ENCODE measurements at regions not wholly inside any gene's neighbourhood (a gene's known extent, or its start where the extent isn't known, plus 50 kb on each side); places are given as distances from the start of the nearest gene placed in this dataset.
"Not testable (repeated sequence)": the region's sequence is repeated elsewhere in the genome, so short reads cannot be mapped to it uniquely, and the experiment has no call there.

DNA sequence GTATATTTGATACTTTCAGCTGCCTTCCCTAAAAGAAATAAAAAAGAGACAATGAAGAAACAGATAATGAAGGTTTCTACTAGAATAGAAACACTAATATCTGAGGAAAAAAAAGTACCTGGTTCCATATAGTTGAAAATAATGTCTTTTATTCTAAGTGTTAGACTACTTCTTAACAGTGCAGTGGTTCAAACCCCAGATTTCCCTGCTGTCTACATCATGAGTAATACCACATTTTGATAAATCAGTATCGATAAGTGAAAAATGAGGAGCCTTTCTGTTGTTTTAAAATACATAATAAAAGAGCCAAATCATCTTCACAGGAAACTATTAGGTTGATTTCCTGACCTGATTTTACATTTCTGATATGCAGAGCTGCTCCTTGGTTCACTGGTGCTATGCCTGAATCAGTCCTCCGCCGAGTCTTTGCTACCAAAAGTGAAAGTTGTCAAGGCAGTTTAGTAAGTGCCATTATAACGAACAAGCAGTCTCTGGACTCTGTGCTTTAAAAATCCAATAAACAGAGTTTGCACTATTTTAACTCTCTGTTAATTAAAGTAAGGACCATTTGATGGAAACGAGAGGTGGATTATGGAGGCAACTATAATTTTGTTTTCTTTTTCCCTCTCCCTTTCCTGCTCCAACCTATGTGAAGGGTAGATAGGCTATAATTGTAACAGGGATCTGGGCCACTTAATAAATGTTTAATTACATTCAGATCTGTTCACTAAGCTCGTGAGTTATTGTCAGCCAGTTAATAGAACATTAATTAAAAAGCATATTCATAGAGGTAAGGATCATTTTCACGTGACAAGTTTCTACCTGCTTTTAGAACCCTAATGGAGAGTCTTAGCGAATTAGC, 724.5 kb upstream of the RAG2 start:
- no peak for DNase-seq (ENCODE audit: low spot score)

DNA sequence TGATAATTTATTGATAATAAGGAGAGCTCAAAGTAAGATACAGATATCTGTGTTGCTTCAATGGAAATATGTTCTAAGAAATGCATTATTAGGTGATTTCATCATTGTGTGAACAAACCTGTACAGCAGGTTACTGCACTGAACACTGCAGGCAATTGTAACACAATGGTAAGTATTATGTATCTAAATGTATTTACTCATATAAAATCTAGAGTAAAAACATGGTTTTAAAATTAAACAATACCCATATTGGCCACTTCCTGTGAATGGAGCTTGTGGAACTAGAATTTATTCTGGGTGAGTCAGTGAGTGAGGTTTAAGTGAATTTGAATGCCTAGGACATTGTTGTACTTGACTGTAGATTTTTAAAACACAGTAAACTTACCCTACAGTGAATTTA, 722.9 kb upstream of the RAG2 start:
- DNase-seq (ENCODE audit: low spot score), result no peak

DNA sequence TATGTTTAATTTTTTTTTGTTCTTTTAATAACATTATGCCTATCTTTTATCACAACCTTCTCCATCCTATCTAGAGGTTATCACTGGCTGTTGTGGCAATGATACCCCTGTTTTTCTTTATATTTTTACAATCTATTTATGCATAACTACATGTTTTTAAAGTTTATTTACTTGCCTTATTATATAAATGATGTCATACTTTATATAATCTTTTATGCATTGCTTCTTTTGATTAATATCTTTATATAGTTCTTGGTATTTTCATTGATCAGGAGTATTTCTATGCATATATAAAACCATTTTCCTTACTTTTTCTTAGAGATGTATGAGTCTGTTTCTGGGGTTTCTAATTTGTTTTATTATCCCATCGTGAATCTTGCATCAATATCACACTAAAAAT, 719.8 kb upstream of the RAG2 start:
- no peak for DNase-seq (ENCODE audit: low spot score)

GRCh38 chr11:37313266-37313665, 715.2 kb upstream of the RAG2 start:
- no peak for DNase-seq (ENCODE audit: low spot score)

GRCh38 chr11:37306563-37306962, 708.5 kb upstream of the RAG2 start:
- DNase-seq (ENCODE audit: low spot score), result no peak

GRCh38 chr11:37301405-37301804, 703.4 kb upstream of the RAG2 start:
- not testable (repeated sequence) for DNase-seq (ENCODE audit: low spot score)

DNA sequence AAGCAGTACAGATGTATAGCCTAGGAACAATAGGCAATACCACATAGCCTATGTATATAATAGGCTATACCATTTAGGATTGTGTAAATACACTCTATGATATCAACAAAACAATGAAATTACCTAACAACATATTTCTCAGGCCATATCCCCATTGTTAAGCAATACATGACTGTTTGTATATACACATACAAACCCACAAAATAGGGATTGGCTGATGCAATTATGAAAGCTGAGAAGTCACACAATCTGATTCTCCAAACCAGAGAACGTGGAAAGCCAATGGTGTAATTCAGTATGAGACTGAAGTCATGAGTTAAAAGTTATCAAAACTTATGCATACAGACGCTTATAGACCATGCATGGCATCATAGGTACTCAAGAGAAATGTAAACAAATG, 700.1 kb upstream of the RAG2 start:
- no peak for DNase-seq (ENCODE audit: low spot score)

GRCh38 chr11:37286890-37287289, 688.9 kb upstream of the RAG2 start:
- no peak for DNase-seq (ENCODE audit: low spot score)

GRCh38 chr11:37282367-37282766, 684.3 kb upstream of the RAG2 start:
- DNase-seq (ENCODE audit: low spot score), result no peak

- DNase-seq (ENCODE audit: low spot score), result no peak
These were observed 682.2 kb upstream of the RAG2 start for GRCh38 chr11:37280200-37280599.

- no peak for DNase-seq (ENCODE audit: low spot score)
These were observed 679.9 kb upstream of the RAG2 start for GRCh38 chr11:37277896-37278465.

GRCh38 chr11:37264783-37265182, 666.7 kb upstream of the RAG2 start:
- no peak for DNase-seq (ENCODE audit: low spot score)

- no peak for DNase-seq (ENCODE audit: low spot score)
These were observed 666.0 kb upstream of the RAG2 start for GRCh38 chr11:37264060-37264459.

- DNase-seq (ENCODE audit: low spot score), result not testable (repeated sequence)
These were observed 665.4 kb upstream of the RAG2 start for GRCh38 chr11:37263467-37263866.

DNA sequence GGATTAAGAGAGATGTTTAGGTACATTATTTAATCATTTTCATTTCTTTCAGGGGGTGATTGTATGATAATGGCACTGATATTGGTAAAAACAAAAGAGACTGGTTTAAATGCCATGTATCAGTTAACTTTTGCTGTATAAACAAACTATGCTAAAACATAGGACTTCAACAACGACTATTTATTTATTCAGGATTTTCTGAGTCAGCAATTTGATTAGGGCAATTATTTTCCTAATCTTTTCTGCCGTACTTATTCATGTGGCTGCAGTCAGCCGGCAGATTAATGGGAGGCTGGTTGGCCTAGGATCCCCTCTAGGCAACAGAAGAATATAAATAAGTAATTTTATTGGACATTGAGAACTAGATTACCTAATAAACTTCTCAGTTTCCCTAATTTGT, 661.7 kb upstream of the RAG2 start:
- no peak for DNase-seq (ENCODE audit: low spot score)

DNA sequence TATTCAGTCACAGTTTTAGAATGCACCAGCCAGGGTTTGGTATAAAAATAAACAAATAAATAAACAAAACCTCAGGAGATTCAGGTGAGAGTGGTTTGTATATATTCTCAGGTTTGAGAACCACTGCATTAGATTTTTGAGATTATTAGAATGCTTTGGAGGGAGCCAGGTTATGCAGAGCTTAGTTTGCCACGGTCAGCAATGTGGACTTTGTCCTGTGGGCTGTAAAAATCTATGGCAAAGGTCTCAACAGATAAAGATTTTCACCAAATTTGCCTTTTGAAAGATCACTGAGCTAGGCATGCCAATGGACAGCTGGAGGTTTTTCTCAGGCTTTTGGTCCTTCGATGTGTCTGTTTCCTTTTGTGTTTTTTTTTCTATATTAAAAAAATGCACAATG, 650.1 kb upstream of the RAG2 start:
- DNase-seq (ENCODE audit: low spot score), result no peak

GRCh38 chr11:37246092-37246491, 648.1 kb upstream of the RAG2 start:
- not testable (repeated sequence) for DNase-seq (ENCODE audit: low spot score)

GRCh38 chr11:37230865-37231264, 632.8 kb upstream of the RAG2 start:
- no peak for DNase-seq (ENCODE audit: low spot score)

- DNase-seq (ENCODE audit: low spot score), result no peak
These were observed 625.9 kb upstream of the RAG2 start for GRCh38 chr11:37223962-37224361.

GRCh38 chr11:37203006-37203405, 605.0 kb upstream of the RAG2 start:
- no peak for DNase-seq (ENCODE audit: low spot score)

- DNase-seq (ENCODE audit: low spot score), result no peak
These were observed 601.0 kb upstream of the RAG2 start for GRCh38 chr11:37199082-37199481.

DNA sequence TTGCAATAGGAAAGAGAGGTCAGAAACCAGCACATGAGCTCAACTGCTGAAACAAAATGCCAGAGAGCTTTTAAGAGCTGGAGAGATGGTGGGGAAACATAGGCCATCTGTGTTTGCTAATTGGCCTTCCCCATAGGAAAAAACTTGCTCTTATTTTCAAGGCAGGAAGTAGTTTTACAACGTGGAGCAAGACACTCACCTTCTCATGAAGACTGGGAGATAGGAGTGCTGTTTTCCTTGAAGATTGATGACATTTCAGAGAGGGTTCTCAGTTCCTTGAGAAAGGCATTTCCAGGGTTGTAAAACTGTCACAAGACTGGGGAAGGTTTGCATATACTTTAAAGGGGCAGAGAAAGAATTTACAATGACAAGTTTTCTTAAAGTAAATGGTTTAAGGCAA, 586.3 kb upstream of the RAG2 start:
- no peak for DNase-seq (ENCODE audit: low spot score)

DNA sequence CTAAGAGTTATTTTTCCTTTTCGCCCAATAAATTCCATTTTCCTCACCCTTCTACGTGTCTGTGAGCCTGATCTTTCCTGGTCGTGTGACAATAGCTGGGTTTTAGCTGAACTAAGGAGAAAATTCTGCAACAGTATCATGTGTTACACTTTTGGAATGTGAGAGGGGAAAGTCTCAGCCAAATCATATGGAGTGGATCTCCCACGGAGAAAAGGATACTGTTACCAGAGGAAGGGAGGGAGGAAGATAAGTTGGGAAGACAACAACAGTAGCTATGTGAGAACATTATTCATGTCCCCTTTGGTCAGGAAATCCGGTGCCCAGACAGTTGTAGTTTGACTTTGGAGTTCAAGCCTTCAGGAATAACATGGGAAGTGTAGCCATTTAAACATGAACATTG, 584.0 kb upstream of the RAG2 start:
- no peak for DNase-seq (ENCODE audit: low spot score)

DNA sequence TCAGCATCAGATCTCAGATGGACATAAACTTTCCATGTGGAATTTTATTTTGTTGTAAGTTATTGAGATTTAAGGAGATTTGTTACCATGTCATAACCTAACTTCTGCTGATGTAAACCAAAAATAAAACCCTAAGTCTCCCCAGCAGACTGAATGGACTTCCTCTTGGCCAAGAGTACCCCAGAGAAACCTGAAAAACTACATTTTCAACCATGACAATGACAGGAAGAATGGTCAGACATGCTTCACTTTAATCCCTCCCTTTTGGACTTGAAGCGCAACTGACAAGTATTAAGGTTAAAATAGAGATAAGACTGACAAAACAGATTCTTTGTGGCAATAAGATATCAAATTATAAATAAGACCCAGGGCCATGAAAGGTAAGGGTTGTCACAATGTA, 579.7 kb upstream of the RAG2 start:
- DNase-seq (ENCODE audit: low spot score), result no peak

Measured in CD4-positive, alpha-beta T cell treated with Interleukin-2 at 100 ng/mL for 4 hours (primary cell).